ENCODE measurements at regions not wholly inside any gene's neighbourhood (a gene's known extent, or its start where the extent isn't known, plus 50 kb on each side); places are given as distances from the start of the nearest gene placed in this dataset.

- no peak for TF ChIP-seq TEAD4 (IDR thresholded peaks at IDR 0.05; ENCODE audit: low read length)
- TF ChIP-seq TEAD4 (CRISPR knock-in tag; IDR thresholded peaks at IDR 0.05; ENCODE audit: borderline replicate concordance), result no peak
- TF ChIP-seq PHB2 (IDR thresholded peaks at IDR 0.05; ENCODE audit: low read depth), result no peak
- no peak for TF ChIP-seq TGIF2 (CRISPR knock-in tag; IDR thresholded peaks at IDR 0.05)
- TF ChIP-seq RBM14 (IDR thresholded peaks at IDR 0.05; ENCODE audit: borderline replicate concordance, insufficient read depth, low read depth, low read length), result no peak
- no peak for TF ChIP-seq THAP12 (CRISPR knock-in tag; IDR thresholded peaks at IDR 0.05)
- TF ChIP-seq POLR2A (conservative IDR thresholded peaks at IDR 0.05), result no peak
- TF ChIP-seq TOE1 (IDR thresholded peaks at IDR 0.05; ENCODE audit: borderline replicate concordance), result no peak
- TF ChIP-seq TOE1 (CRISPR knock-in tag; IDR thresholded peaks at IDR 0.05; ENCODE audit: borderline replicate concordance, low read depth), result no peak
- no peak for TF ChIP-seq CHD7 (IDR thresholded peaks at IDR 0.05; ENCODE audit: low read depth, low read length)
Measured at GRCh38 chr20:24799971-24800580, 149.0 kb upstream of the CST7 start (continued).
